NCI-H2029 treated with DMSO at 0.1 percent for 48 hours (cell line): ENCODE measurements at regions not wholly inside any gene's neighbourhood (a gene's known extent, or its start where the extent isn't known, plus 50 kb on each side); places are given as distances from the start of the nearest gene placed in this dataset.
"Not testable (repeated sequence)": the region's sequence is repeated elsewhere in the genome, so short reads cannot be mapped to it uniquely, and the experiment has no call there.

Source experiments
- DNase-seq: peaks from one replicate; lab custom pipeline; 2025; lab: John Stamatoyannopoulos, UW

GRCh38 chr6:92270365-92270764 lies 1149.0 kb downstream of the EPHA7 start:
- DNase-seq, result no peak

- DNase-seq, result no peak
Observed at GRCh38 chr6:92267335-92267734, 1152.0 kb downstream of the EPHA7 start.

GRCh38 chr6:92263864-92264263 lies 1155.5 kb downstream of the EPHA7 start:
- no peak for DNase-seq

- DNase-seq, result no peak
Observed at GRCh38 chr6:92259171-92259570, 1160.2 kb downstream of the EPHA7 start.

- no peak for DNase-seq
Observed at GRCh38 chr6:92243315-92243714, 1176.0 kb downstream of the EPHA7 start.

- peak; percentile 77 for DNase-seq
Observed at GRCh38 chr6:92231171-92231701, 1188.1 kb downstream of the EPHA7 start.

- not testable (repeated sequence) for DNase-seq
Observed at GRCh38 chr6:92219987-92220386, 1199.4 kb downstream of the EPHA7 start.

- DNase-seq, result no peak
Observed at GRCh38 chr6:92216717-92217116, 1202.6 kb downstream of the EPHA7 start.

- no peak for DNase-seq
Observed at GRCh38 chr6:92201618-92202017, 1217.7 kb downstream of the EPHA7 start.

- DNase-seq, result no peak
Observed at GRCh38 chr6:92196325-92196724, 1223.0 kb downstream of the EPHA7 start.

- DNase-seq, result no peak
Observed at GRCh38 chr6:92195796-92196195, 1223.6 kb downstream of the EPHA7 start.

- DNase-seq, result no peak
Observed at GRCh38 chr6:92188016-92188415, 1231.3 kb downstream of the EPHA7 start.

- no peak for DNase-seq
Observed at GRCh38 chr6:92184933-92185332, 1234.4 kb downstream of the EPHA7 start.

- no peak for DNase-seq
Observed at GRCh38 chr6:92181347-92181746, 1238.0 kb downstream of the EPHA7 start.

GRCh38 chr6:92180090-92180489 lies 1239.3 kb downstream of the EPHA7 start:
- no peak for DNase-seq

- no peak for DNase-seq
Observed at GRCh38 chr6:92176666-92177065, 1242.7 kb downstream of the EPHA7 start.

- DNase-seq, result no peak
Observed at GRCh38 chr6:92174398-92175073, 1244.8 kb downstream of the EPHA7 start.

GRCh38 chr6:92169506-92169905 lies 1249.9 kb downstream of the EPHA7 start:
- DNase-seq, result no peak

GRCh38 chr6:92166666-92167065 lies 1252.7 kb downstream of the EPHA7 start:
- DNase-seq, result no peak

- no peak for DNase-seq
Observed at GRCh38 chr6:92161953-92162352, 1257.4 kb downstream of the EPHA7 start.

- DNase-seq, result no peak
Observed at GRCh38 chr6:92160226-92160625, 1259.1 kb downstream of the EPHA7 start.

GRCh38 chr6:92159046-92159445 lies 1260.3 kb downstream of the EPHA7 start:
- no peak for DNase-seq

- no peak for DNase-seq
Observed at GRCh38 chr6:92150553-92150952, 1268.8 kb downstream of the EPHA7 start.

GRCh38 chr6:92147246-92147645 lies 1272.1 kb downstream of the EPHA7 start:
- DNase-seq, result no peak
